Activated naive CD4-positive, alpha-beta T cell treated with anti-CD3 and anti-CD28 coated beads for 36 hours (primary cell): ENCODE measurements at regions not wholly inside any gene's neighbourhood (a gene's known extent, or its start where the extent isn't known, plus 50 kb on each side); places are given as distances from the start of the nearest gene placed in this dataset.

Experiments
- CTCF ChIA-PET: fragments of 350-600 bp; sonication (Branson Sonifier 250); formaldehyde crosslinking; loops from one replicate; lab custom pipeline; 2021; ENCODE audit warnings: antibody characterized with exemption; lab: Charles Lee
- DNase-seq: peaks from one replicate; pipeline ENCODE4 v3.0.0-alpha.2; 2020
- H3K27ac Mint-ChIP-seq: one replicate; pipeline ENCODE4 v1.8.0; 2021; ENCODE audit warnings: mild to moderate bottlenecking, mixed read lengths
- H3K27me3 Mint-ChIP-seq: one replicate; pipeline ENCODE4 v1.8.0; 2021; ENCODE audit warnings: low read depth, mixed read lengths
- H3K36me3 Mint-ChIP-seq: one replicate; pipeline ENCODE4 v1.8.0; 2021; ENCODE audit warnings: low read depth, mixed read lengths
- H3K4me1 Mint-ChIP-seq: one replicate; pipeline ENCODE4 v1.8.0; 2021; ENCODE audit warnings: low read depth, mixed read lengths
- H3K4me3 Mint-ChIP-seq: one replicate; pipeline ENCODE4 v1.8.0; 2021; ENCODE audit warnings: mild to moderate bottlenecking, moderate library complexity, mixed read lengths
- H3K9me3 Mint-ChIP-seq: one replicate; pipeline ENCODE4 v1.8.0; 2021; ENCODE audit warnings: mixed read lengths
- intact Hi-C: fragments of 100-400 bp; cut with micrococcal nuclease; formaldehyde crosslinking; loops from one replicate; pipeline ENCODE4 v1.15.1; 2023

- intact Hi-C loops = no loop called here
- no peak for DNase-seq
- CTCF ChIA-PET = no interaction called here
- H3K27me3 Mint-ChIP-seq = no peaks in the 10 kb centered on the region
- no peaks in the 10 kb centered on the region for H3K9me3 Mint-ChIP-seq
- H3K4me3 Mint-ChIP-seq = no peak overlapping the region
- H3K36me3 Mint-ChIP-seq = no peaks in the 10 kb centered on the region
- H3K27ac Mint-ChIP-seq = no peak overlapping the region
- no peaks in the 10 kb centered on the region for H3K4me1 Mint-ChIP-seq
Observed at GRCh38 chr6:19738010-19738409, 99.2 kb upstream of the ID4 start.

- CTCF ChIA-PET = no interaction called here
- Mint-ChIP-seq H3K36me3 (no peaks in the 10 kb centered on the region), H3K4me3 (no peak overlapping the region), H3K27me3 (no peaks in the 10 kb centered on the region), H3K4me1 (no peaks in the 10 kb centered on the region), H3K27ac (no peak overlapping the region), H3K9me3 (no peaks in the 10 kb centered on the region)
- DNase-seq = no peak
- intact Hi-C loops = no loop called here
Observed at GRCh38 chr6:19749722-19750121, 87.4 kb upstream of the ID4 start.

GRCh38 chr6:19752746-19753145 lies 84.4 kb upstream of the ID4 start:
- Mint-ChIP-seq H3K9me3 (no peaks in the 10 kb centered on the region), H3K4me3 (no peak overlapping the region), H3K27me3 (no peaks in the 10 kb centered on the region), H3K4me1 (no peaks in the 10 kb centered on the region), H3K27ac (no peak overlapping the region), H3K36me3 (no peaks in the 10 kb centered on the region)
- intact Hi-C loops = no loop called here
- CTCF ChIA-PET = interaction anchor here (0.6 kb wide), 1 partner anchor 1155 kb away, joined by 3 read pairs; no protein-coding TSS in a partner anchor
- no peak for DNase-seq

- H3K27ac Mint-ChIP-seq = no peak overlapping the region
- no peak overlapping the region for H3K4me3 Mint-ChIP-seq
- no peaks in the 10 kb centered on the region for H3K4me1 Mint-ChIP-seq
- H3K27me3 Mint-ChIP-seq = no peaks in the 10 kb centered on the region
- H3K36me3 Mint-ChIP-seq = no peaks in the 10 kb centered on the region
- no peaks in the 10 kb centered on the region for H3K9me3 Mint-ChIP-seq
- CTCF ChIA-PET = no interaction called here
- DNase-seq = no peak
- intact Hi-C loops = no loop called here
Observed at GRCh38 chr6:19753826-19754225, 83.3 kb upstream of the ID4 start.

GRCh38 chr6:19754686-19755085 lies 82.5 kb upstream of the ID4 start:
- no peak for DNase-seq
- no peaks in the 10 kb centered on the region for H3K27me3 Mint-ChIP-seq
- H3K4me3 Mint-ChIP-seq = no peak overlapping the region
- intact Hi-C loops = no loop called here
- no peaks in the 10 kb centered on the region for H3K36me3 Mint-ChIP-seq
- no peak overlapping the region for H3K27ac Mint-ChIP-seq
- CTCF ChIA-PET = no interaction called here
- no peaks in the 10 kb centered on the region for H3K9me3 Mint-ChIP-seq
- H3K4me1 Mint-ChIP-seq = no peaks in the 10 kb centered on the region

GRCh38 chr6:19755181-19755580 lies 82.0 kb upstream of the ID4 start:
- Mint-ChIP-seq H3K36me3 (no peaks in the 10 kb centered on the region), H3K4me3 (no peak overlapping the region), H3K27me3 (no peaks in the 10 kb centered on the region), H3K27ac (no peak overlapping the region), H3K4me1 (no peaks in the 10 kb centered on the region), H3K9me3 (no peaks in the 10 kb centered on the region)
- CTCF ChIA-PET = no interaction called here
- intact Hi-C loops = no loop called here
- no peak for DNase-seq

GRCh38 chr6:19757036-19757435 lies 80.1 kb upstream of the ID4 start:
- no peak for DNase-seq
- CTCF ChIA-PET = no interaction called here
- H3K4me1 Mint-ChIP-seq = no peaks in the 10 kb centered on the region
- H3K27ac Mint-ChIP-seq = no peak overlapping the region
- H3K9me3 Mint-ChIP-seq = no peaks in the 10 kb centered on the region
- no peaks in the 10 kb centered on the region for H3K36me3 Mint-ChIP-seq
- intact Hi-C loops = no loop called here
- no peak overlapping the region for H3K4me3 Mint-ChIP-seq
- H3K27me3 Mint-ChIP-seq = no peaks in the 10 kb centered on the region

- Mint-ChIP-seq H3K27me3 (no peaks in the 10 kb centered on the region), H3K4me1 (no peaks in the 10 kb centered on the region), H3K4me3 (no peak overlapping the region), H3K27ac (no peak overlapping the region), H3K9me3 (peaks cover 1% of the 10 kb centered on the region), H3K36me3 (no peaks in the 10 kb centered on the region)
- CTCF ChIA-PET = no interaction called here
- intact Hi-C loops = no loop called here
- no peak for DNase-seq
Observed at GRCh38 chr6:19759117-19759880, 77.9 kb upstream of the ID4 start.

- no peaks in the 10 kb centered on the region for H3K27me3 Mint-ChIP-seq
- H3K27ac Mint-ChIP-seq = no peak overlapping the region
- H3K9me3 Mint-ChIP-seq = peaks cover 2% of the 10 kb centered on the region
- intact Hi-C loops = no loop called here
- H3K4me3 Mint-ChIP-seq = no peak overlapping the region
- CTCF ChIA-PET = no interaction called here
- no peak for DNase-seq
- no peaks in the 10 kb centered on the region for H3K4me1 Mint-ChIP-seq
- no peaks in the 10 kb centered on the region for H3K36me3 Mint-ChIP-seq
Observed at GRCh38 chr6:19761121-19761520, 76.0 kb upstream of the ID4 start.

GRCh38 chr6:19771753-19772336 lies 65.3 kb upstream of the ID4 start:
- no peak overlapping the region for H3K27ac Mint-ChIP-seq
- CTCF ChIA-PET = no interaction called here
- H3K27me3 Mint-ChIP-seq = no peaks in the 10 kb centered on the region
- no peak for DNase-seq
- H3K4me3 Mint-ChIP-seq = no peak overlapping the region
- no peaks in the 10 kb centered on the region for H3K4me1 Mint-ChIP-seq
- intact Hi-C loops = no loop called here
- peaks cover 7% of the 10 kb centered on the region for H3K9me3 Mint-ChIP-seq
- H3K36me3 Mint-ChIP-seq = no peaks in the 10 kb centered on the region

GRCh38 chr6:19772891-19773290 lies 64.3 kb upstream of the ID4 start:
- Mint-ChIP-seq H3K4me3 (no peak overlapping the region), H3K36me3 (no peaks in the 10 kb centered on the region), H3K9me3 (peaks cover 7% of the 10 kb centered on the region), H3K27ac (no peak overlapping the region), H3K4me1 (no peaks in the 10 kb centered on the region), H3K27me3 (no peaks in the 10 kb centered on the region)
- no peak for DNase-seq
- intact Hi-C loops = no loop called here
- CTCF ChIA-PET = interaction anchor here (0.6 kb wide), 1 partner anchor 1265 kb away, joined by 3 read pairs; no protein-coding TSS in a partner anchor

GRCh38 chr6:19781269-19781668 lies 55.9 kb upstream of the ID4 start:
- peaks cover 2% of the 10 kb centered on the region for H3K27me3 Mint-ChIP-seq
- H3K27ac Mint-ChIP-seq = no peak overlapping the region
- no peak for DNase-seq
- intact Hi-C loops = no loop called here
- no peaks in the 10 kb centered on the region for H3K36me3 Mint-ChIP-seq
- no peak overlapping the region for H3K4me3 Mint-ChIP-seq
- CTCF ChIA-PET = no interaction called here
- no peaks in the 10 kb centered on the region for H3K9me3 Mint-ChIP-seq
- no peaks in the 10 kb centered on the region for H3K4me1 Mint-ChIP-seq

GRCh38 chr6:19782588-19782987 lies 54.6 kb upstream of the ID4 start:
- no peaks in the 10 kb centered on the region for H3K36me3 Mint-ChIP-seq
- CTCF ChIA-PET = no interaction called here
- DNase-seq = no peak
- intact Hi-C loops = no loop called here
- H3K27ac Mint-ChIP-seq = no peak overlapping the region
- no peak overlapping the region for H3K4me3 Mint-ChIP-seq
- peaks cover 2% of the 10 kb centered on the region for H3K27me3 Mint-ChIP-seq
- H3K4me1 Mint-ChIP-seq = no peaks in the 10 kb centered on the region
- no peaks in the 10 kb centered on the region for H3K9me3 Mint-ChIP-seq
